ENCODE measurements at regions not wholly inside any gene's neighbourhood (a gene's known extent, or its start where the extent isn't known, plus 50 kb on each side); places are given as distances from the start of the nearest gene placed in this dataset.

DNA sequence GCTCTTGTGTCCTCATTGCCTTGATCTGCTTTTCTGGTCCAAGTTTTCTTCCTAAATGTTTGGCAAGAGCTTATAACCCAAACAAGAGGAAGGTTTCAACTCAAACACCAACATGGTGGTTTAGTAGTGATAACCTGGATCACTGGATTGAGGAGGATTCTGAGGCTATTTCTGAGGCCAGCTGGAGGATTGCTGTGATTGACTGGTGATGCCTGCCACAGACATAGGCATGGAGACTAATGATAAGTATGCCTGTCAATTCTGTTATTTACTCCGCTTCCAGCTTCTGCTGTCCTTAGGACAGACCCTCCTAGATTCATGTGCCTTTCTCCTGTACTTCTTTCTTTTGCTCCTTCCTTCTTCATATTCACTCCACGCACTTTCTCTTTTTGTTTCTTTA is 150.5 kb downstream of the SHQ1 start:
- TF ChIP-seq POLR2AphosphoS5 (IDR thresholded peaks at IDR 0.05; ENCODE audit: insufficient read depth in 1 of 2, low read depth in 1 of 2): no peak
- TF ChIP-seq, protein P1, sequence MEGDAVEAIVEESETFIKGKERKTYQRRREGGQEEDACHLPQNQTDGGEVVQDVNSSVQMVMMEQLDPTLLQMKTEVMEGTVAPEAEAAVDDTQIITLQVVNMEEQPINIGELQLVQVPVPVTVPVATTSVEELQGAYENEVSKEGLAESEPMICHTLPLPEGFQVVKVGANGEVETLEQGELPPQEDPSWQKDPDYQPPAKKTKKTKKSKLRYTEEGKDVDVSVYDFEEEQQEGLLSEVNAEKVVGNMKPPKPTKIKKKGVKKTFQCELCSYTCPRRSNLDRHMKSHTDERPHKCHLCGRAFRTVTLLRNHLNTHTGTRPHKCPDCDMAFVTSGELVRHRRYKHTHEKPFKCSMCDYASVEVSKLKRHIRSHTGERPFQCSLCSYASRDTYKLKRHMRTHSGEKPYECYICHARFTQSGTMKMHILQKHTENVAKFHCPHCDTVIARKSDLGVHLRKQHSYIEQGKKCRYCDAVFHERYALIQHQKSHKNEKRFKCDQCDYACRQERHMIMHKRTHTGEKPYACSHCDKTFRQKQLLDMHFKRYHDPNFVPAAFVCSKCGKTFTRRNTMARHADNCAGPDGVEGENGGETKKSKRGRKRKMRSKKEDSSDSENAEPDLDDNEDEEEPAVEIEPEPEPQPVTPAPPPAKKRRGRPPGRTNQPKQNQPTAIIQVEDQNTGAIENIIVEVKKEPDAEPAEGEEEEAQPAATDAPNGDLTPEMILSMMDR (IDR thresholded peaks at IDR 0.05): no peak

Measured in vagina (tissue), 2 donors.